ENCODE measurements at regions not wholly inside any gene's neighbourhood (a gene's known extent, or its start where the extent isn't known, plus 50 kb on each side); places are given as distances from the start of the nearest gene placed in this dataset.

DNA sequence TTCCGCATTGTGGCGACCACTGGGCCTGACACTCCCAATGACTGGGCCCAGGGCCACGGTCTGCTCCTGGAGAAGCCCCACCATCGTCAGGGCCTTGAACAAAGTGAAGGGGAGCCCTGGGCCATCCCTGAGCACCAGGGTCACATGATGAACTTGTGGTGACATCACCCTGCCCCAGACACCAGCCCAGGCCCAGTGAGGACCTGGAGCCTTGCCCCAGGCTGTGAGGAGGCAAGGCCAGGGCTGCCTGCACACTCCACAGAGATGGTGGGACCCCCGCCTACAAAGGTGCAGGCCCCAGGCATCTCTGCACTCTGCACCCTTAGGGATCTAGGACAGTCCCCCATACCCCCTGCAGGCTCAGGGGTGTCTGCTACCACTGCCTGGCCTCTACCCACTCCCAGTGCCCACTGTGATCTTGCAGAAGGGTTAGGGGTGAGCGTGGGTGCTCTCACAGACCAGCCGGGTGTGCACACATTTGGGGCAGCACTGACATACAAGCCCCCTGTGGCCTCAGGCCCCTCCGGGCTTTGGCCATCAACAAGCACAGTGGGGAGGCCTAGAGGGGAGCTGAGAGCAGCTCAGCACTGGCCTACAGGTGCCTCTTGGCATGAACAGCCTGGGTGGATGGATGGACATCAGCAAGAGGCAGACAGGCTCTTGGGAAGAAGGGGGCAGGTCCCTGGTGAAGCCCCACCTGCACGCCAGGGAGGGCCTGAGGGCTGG, 624.0 kb upstream of the LRRTM4 start:
- ATAC-seq: no peak

GRCh38 chr2:78147466-78147865, 625.3 kb upstream of the LRRTM4 start:
- no peak for ATAC-seq

More for the DNA sequence above, 624.0 kb upstream of the LRRTM4 start:
- TF ChIP-seq ZNF565 (CRISPR knock-in tag; conservative IDR thresholded peaks at IDR 0.05; ENCODE audit: low read depth) (no peak), ZFP30 (CRISPR knock-in tag; IDR thresholded peaks at IDR 0.05) (no peak), TCF4 (CRISPR knock-in tag; IDR thresholded peaks at IDR 0.05; ENCODE audit: borderline replicate concordance) (no peak), CSDC2 (CRISPR knock-in tag; IDR thresholded peaks at IDR 0.05) (no peak), ESRRG (CRISPR knock-in tag; IDR thresholded peaks at IDR 0.05) (no peak)

More at GRCh38 chr2:78147466-78147865, 625.3 kb upstream of the LRRTM4 start:
- TF ChIP-seq TCF4 (CRISPR knock-in tag; IDR thresholded peaks at IDR 0.05; ENCODE audit: borderline replicate concordance) (no peak), OSR1 (CRISPR knock-in tag; IDR thresholded peaks at IDR 0.05) (no peak), BACH2 (CRISPR knock-in tag; IDR thresholded peaks at IDR 0.05; ENCODE audit: borderline replicate concordance) (no peak), CREB5 (CRISPR knock-in tag; IDR thresholded peaks at IDR 0.05; ENCODE audit: low read depth) (no peak), PATZ1 (CRISPR knock-in tag; IDR thresholded peaks at IDR 0.05; ENCODE audit: borderline replicate concordance) (no peak), ZNF70 (CRISPR knock-in tag; IDR thresholded peaks at IDR 0.05) (no peak), RARB (CRISPR knock-in tag; IDR thresholded peaks at IDR 0.05) (no peak), ARNTL (CRISPR knock-in tag; IDR thresholded peaks at IDR 0.05; ENCODE audit: borderline replicate concordance, low read depth) (no peak), ZNF8 (CRISPR knock-in tag; IDR thresholded peaks at IDR 0.05) (no peak), SNAI2 (CRISPR knock-in tag; IDR thresholded peaks at IDR 0.05) (no peak), POU6F1 (CRISPR knock-in tag; IDR thresholded peaks at IDR 0.05; ENCODE audit: borderline replicate concordance, low read depth) (no peak), ZFP3 (CRISPR knock-in tag; IDR thresholded peaks at IDR 0.05) (no peak)
- TF ChIP-seq, protein P1, sequence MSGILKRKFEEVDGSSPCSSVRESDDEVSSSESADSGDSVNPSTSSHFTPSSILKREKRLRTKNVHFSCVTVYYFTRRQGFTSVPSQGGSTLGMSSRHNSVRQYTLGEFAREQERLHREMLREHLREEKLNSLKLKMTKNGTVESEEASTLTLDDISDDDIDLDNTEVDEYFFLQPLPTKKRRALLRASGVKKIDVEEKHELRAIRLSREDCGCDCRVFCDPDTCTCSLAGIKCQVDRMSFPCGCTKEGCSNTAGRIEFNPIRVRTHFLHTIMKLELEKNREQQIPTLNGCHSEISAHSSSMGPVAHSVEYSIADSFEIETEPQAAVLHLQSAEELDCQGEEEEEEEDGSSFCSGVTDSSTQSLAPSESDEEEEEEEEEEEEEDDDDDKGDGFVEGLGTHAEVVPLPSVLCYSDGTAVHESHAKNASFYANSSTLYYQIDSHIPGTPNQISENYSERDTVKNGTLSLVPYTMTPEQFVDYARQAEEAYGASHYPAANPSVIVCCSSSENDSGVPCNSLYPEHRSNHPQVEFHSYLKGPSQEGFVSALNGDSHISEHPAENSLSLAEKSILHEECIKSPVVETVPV (CRISPR knock-in tag; IDR thresholded peaks at IDR 0.05): no peak
- TF ChIP-seq, protein P2, sequence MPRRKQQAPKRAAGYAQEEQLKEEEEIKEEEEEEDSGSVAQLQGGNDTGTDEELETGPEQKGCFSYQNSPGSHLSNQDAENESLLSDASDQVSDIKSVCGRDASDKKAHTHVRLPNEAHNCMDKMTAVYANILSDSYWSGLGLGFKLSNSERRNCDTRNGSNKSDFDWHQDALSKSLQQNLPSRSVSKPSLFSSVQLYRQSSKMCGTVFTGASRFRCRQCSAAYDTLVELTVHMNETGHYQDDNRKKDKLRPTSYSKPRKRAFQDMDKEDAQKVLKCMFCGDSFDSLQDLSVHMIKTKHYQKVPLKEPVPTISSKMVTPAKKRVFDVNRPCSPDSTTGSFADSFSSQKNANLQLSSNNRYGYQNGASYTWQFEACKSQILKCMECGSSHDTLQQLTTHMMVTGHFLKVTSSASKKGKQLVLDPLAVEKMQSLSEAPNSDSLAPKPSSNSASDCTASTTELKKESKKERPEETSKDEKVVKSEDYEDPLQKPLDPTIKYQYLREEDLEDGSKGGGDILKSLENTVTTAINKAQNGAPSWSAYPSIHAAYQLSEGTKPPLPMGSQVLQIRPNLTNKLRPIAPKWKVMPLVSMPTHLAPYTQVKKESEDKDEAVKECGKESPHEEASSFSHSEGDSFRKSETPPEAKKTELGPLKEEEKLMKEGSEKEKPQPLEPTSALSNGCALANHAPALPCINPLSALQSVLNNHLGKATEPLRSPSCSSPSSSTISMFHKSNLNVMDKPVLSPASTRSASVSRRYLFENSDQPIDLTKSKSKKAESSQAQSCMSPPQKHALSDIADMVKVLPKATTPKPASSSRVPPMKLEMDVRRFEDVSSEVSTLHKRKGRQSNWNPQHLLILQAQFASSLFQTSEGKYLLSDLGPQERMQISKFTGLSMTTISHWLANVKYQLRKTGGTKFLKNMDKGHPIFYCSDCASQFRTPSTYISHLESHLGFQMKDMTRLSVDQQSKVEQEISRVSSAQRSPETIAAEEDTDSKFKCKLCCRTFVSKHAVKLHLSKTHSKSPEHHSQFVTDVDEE (CRISPR knock-in tag; IDR thresholded peaks at IDR 0.05): no peak

All from SK-N-SH treated with all-trans-retinoic acid at 6 μM for 48 hours (cell line).